ENCODE measurements at regions not wholly inside any gene's neighbourhood (a gene's known extent, or its start where the extent isn't known, plus 50 kb on each side); places are given as distances from the start of the nearest gene placed in this dataset.

DNA sequence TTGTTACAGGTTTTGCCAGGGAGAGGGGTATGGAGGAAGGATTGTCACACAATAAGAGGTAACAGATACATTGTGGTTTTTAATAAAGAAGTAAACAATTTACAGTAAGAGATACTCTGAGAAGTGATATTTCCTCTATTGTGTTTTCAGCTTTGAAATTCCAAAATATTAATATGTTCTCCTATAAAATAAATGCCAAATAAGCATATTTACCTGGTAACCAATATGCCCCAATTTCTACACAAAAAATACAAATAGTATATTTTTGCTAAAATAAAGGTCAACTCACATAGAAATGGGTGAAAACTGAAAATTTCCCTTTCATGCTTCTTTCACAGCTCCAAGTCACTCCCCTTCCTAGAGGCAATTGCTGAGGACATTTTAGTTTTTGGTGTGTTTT, 437.4 kb upstream of the UBE2E2 start:
- H3F3A ChIP-seq (ENCODE audit: insufficient read depth, low read length), result no peaks in the 10 kb centered on the region
- no peak overlapping the region for H3K4me3 ChIP-seq (ENCODE audit: low read depth, low read length, poor library complexity, severe bottlenecking)
- no peak overlapping the region for H3K27ac ChIP-seq (ENCODE audit: low read depth, low read length, poor library complexity, severe bottlenecking)
- no peak overlapping the region for H2AFZ ChIP-seq (ENCODE audit: low read length)
- H3K79me2 ChIP-seq (ENCODE audit: insufficient read depth, low read length), result no peaks in the 10 kb centered on the region
- H3K36me3 ChIP-seq (ENCODE audit: insufficient read depth, low read length), result no peaks in the 10 kb centered on the region
- H3K9ac ChIP-seq (ENCODE audit: low read length), result no peak overlapping the region
- no peaks in the 10 kb centered on the region for H4K20me1 ChIP-seq (ENCODE audit: insufficient read depth, low read length)
- H3K27me3 ChIP-seq (ENCODE audit: insufficient read depth, low read length), result no peaks in the 10 kb centered on the region
- no peaks in the 10 kb centered on the region for H3K9me3 ChIP-seq (ENCODE audit: low read length)
- H3K4me1 ChIP-seq (ENCODE audit: insufficient read depth, low read length, severe bottlenecking), result no peaks in the 10 kb centered on the region
- TF ChIP-seq, protein P1, sequence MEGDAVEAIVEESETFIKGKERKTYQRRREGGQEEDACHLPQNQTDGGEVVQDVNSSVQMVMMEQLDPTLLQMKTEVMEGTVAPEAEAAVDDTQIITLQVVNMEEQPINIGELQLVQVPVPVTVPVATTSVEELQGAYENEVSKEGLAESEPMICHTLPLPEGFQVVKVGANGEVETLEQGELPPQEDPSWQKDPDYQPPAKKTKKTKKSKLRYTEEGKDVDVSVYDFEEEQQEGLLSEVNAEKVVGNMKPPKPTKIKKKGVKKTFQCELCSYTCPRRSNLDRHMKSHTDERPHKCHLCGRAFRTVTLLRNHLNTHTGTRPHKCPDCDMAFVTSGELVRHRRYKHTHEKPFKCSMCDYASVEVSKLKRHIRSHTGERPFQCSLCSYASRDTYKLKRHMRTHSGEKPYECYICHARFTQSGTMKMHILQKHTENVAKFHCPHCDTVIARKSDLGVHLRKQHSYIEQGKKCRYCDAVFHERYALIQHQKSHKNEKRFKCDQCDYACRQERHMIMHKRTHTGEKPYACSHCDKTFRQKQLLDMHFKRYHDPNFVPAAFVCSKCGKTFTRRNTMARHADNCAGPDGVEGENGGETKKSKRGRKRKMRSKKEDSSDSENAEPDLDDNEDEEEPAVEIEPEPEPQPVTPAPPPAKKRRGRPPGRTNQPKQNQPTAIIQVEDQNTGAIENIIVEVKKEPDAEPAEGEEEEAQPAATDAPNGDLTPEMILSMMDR (IDR thresholded peaks at IDR 0.05; ENCODE audit: low read length), result no peak
- no peak for TF ChIP-seq EZH2 (IDR thresholded peaks at IDR 0.05; ENCODE audit: borderline replicate concordance, low read length)
- H3K4me2 ChIP-seq (ENCODE audit: low read length), result no peak overlapping the region
- no peaks in the 10 kb centered on the region for H3K9me2 ChIP-seq (ENCODE audit: low read depth, low read length)

DNA sequence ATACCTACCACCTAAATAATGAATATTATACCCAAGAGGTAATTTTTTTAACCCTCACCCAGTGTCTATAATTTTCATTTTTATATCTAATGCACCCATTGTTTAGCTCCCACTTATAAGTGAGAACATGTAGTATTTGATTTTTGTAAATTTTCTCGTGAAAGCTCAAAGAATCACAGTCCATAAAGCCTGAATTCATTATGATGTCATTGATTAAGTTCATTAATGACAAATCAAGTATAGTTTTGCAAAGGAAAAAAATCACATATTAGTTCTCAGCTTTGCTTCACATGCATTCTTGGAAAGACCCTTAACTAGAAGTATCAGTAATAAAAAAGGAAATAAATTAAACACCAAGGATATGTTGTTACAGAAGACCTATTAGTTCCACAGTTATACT, 425.3 kb upstream of the UBE2E2 start:
- Histone ChIP-seq H3K4me2 (ENCODE audit: low read length) (no peak overlapping the region), H3K36me3 (ENCODE audit: insufficient read depth, low read length) (no peaks in the 10 kb centered on the region), H2AFZ (ENCODE audit: low read length) (no peak overlapping the region)

DNA sequence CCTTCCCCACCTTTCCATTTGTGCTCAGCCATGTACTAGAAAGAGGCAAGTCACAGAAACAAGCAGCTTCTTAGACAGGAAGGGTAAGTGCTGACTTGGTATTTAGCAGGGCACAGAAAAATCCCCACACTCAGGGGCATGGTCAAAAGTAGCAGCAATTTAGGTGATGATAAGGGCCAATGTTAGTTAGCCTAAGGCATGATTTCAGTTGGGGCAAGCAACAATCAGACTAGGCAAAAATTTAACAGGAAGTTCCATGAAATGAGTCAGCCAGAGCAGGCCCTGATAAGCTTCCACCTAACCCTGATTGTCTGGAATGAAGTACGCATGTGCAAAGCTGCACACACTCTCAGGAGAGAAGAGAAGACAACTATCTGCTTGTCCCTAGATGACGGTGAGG, 423.4 kb upstream of the UBE2E2 start:
- no peak overlapping the region for H2AFZ ChIP-seq (ENCODE audit: low read length)
- no peaks in the 10 kb centered on the region for H3K4me1 ChIP-seq (ENCODE audit: insufficient read depth, low read length, severe bottlenecking)
- H3K27me3 ChIP-seq (ENCODE audit: insufficient read depth, low read length), result no peaks in the 10 kb centered on the region
- no peak overlapping the region for H3K27ac ChIP-seq (ENCODE audit: low read depth, low read length, poor library complexity, severe bottlenecking)
- H3F3A ChIP-seq (ENCODE audit: insufficient read depth, low read length), result no peaks in the 10 kb centered on the region
- no peak overlapping the region for H3K4me3 ChIP-seq (ENCODE audit: low read depth, low read length, poor library complexity, severe bottlenecking)
- no peaks in the 10 kb centered on the region for H3K36me3 ChIP-seq (ENCODE audit: insufficient read depth, low read length)
- H3K4me2 ChIP-seq (ENCODE audit: low read length), result no peak overlapping the region
- H4K20me1 ChIP-seq (ENCODE audit: insufficient read depth, low read length), result no peaks in the 10 kb centered on the region
- no peaks in the 10 kb centered on the region for H3K9me3 ChIP-seq (ENCODE audit: low read length)
- H3K9ac ChIP-seq (ENCODE audit: low read length), result no peak overlapping the region
- TF ChIP-seq EZH2 (IDR thresholded peaks at IDR 0.05; ENCODE audit: borderline replicate concordance, low read length), result no peak
- TF ChIP-seq, protein P1 (IDR thresholded peaks at IDR 0.05; ENCODE audit: low read length), result no peak
- H3K79me2 ChIP-seq (ENCODE audit: insufficient read depth, low read length), result no peaks in the 10 kb centered on the region
- no peaks in the 10 kb centered on the region for H3K9me2 ChIP-seq (ENCODE audit: low read depth, low read length)

More for the DNA sequence above, 425.3 kb upstream of the UBE2E2 start:
- Histone ChIP-seq H3K27ac (ENCODE audit: low read depth, low read length, poor library complexity, severe bottlenecking) (no peak overlapping the region), H4K20me1 (ENCODE audit: insufficient read depth, low read length) (no peaks in the 10 kb centered on the region), H3K4me3 (ENCODE audit: low read depth, low read length, poor library complexity, severe bottlenecking) (no peak overlapping the region), H3K79me2 (ENCODE audit: insufficient read depth, low read length) (no peaks in the 10 kb centered on the region), H3K9me2 (ENCODE audit: low read depth, low read length) (no peaks in the 10 kb centered on the region), H3K4me1 (ENCODE audit: insufficient read depth, low read length, severe bottlenecking) (no peaks in the 10 kb centered on the region), H3F3A (ENCODE audit: insufficient read depth, low read length) (no peaks in the 10 kb centered on the region), H3K9ac (ENCODE audit: low read length) (no peak overlapping the region), H3K27me3 (ENCODE audit: insufficient read depth, low read length) (no peaks in the 10 kb centered on the region), H3K9me3 (ENCODE audit: low read length) (no peaks in the 10 kb centered on the region)
- TF ChIP-seq, protein P1 (IDR thresholded peaks at IDR 0.05; ENCODE audit: low read length), result no peak
- TF ChIP-seq EZH2 (IDR thresholded peaks at IDR 0.05; ENCODE audit: borderline replicate concordance, low read length), result no peak
